Ovary (tissue), 3 donors: ENCODE measurements at regions not wholly inside any gene's neighbourhood (a gene's known extent, or its start where the extent isn't known, plus 50 kb on each side); places are given as distances from the start of the nearest gene placed in this dataset.

ENCODE experiments used
- POLR2A ChIP-seq: fragments of 450-650 bp; IDR thresholded peaks from one replicate; pipeline ENCODE4 v1.6.1; 2017; ENCODE audit warnings: antibody characterized with exemption, mild to moderate bottlenecking, moderate library complexity
- TF ChIP-seq, protein P1 (sequence below), 3 donors: fragments of 450-650 bp in 2 of 3; fragments of 200-600 bp in 1 of 3; IDR thresholded peaks; one replicate each; pipeline versions ENCODE4 v1.5.1 to v1.8.0; 2016 to 2022; ENCODE audit warnings: antibody characterized with exemption in 3 of 3, mild to moderate bottlenecking in 1 of 3
- donor health status: DM: no; HTN: no; CAD: no.

DNA sequence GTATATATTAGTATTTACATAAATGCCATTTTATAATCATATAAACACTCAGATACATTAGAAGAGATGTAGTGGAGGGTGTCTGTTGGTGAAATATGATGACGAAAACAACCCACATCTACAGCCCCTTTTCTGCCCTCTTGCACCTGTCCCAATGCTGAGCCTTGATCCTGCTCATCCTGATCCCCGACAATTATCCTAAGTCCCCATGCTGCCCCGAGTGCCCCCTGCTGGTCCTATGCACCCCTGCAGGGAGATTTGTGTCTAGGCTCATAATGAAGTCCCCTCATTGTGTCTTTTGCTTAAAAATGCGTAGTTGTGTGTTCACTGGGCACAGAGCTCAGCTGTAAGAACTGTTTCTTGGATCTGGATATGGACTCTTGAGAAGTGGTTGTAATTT lies 554.5 kb downstream of the TMEM121 start:
- TF ChIP-seq, protein P1, sequence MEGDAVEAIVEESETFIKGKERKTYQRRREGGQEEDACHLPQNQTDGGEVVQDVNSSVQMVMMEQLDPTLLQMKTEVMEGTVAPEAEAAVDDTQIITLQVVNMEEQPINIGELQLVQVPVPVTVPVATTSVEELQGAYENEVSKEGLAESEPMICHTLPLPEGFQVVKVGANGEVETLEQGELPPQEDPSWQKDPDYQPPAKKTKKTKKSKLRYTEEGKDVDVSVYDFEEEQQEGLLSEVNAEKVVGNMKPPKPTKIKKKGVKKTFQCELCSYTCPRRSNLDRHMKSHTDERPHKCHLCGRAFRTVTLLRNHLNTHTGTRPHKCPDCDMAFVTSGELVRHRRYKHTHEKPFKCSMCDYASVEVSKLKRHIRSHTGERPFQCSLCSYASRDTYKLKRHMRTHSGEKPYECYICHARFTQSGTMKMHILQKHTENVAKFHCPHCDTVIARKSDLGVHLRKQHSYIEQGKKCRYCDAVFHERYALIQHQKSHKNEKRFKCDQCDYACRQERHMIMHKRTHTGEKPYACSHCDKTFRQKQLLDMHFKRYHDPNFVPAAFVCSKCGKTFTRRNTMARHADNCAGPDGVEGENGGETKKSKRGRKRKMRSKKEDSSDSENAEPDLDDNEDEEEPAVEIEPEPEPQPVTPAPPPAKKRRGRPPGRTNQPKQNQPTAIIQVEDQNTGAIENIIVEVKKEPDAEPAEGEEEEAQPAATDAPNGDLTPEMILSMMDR (IDR thresholded peaks at IDR 0.05), result no peak
- no peak for TF ChIP-seq POLR2A
